H1 (cell line): ENCODE measurements at regions not wholly inside any gene's neighbourhood (a gene's known extent, or its start where the extent isn't known, plus 50 kb on each side); places are given as distances from the start of the nearest gene placed in this dataset.

Source experiments
- CTCF ChIA-PET: fragments of 300-600 bp; sonication (Branson Sonifier 250); formaldehyde crosslinking; loops from one replicate; lab custom pipeline; 2021; ENCODE audit not compliant: partially characterized antibody; lab: Charles Lee
- POLR2A ChIA-PET: fragments of 300-600 bp; sonication (Branson Sonifier 250); formaldehyde crosslinking; loops from one replicate; lab custom pipeline; 2021; ENCODE audit warnings: inconsistent platforms; ENCODE audit not compliant: partially characterized antibody; lab: Charles Lee
- DNase-seq, 2 experiments: peaks; one replicate each; pipeline versions ENCODE4 v3.0.0 to v3.0.0-alpha.2; 2010 to 2022; ENCODE audit warnings: low spot score in 2 of 2, low read depth in 1 of 2, mixed read lengths in 1 of 2
- FAIRE-seq: peaks from 2 replicates; lab custom pipeline; 2011; peaks lifted over from hg19 to GRCh38; lab: Jason Lieb, UNC
- H2AFZ ChIP-seq: 2 replicates; pipeline ENCODE4 v1.8.1; 2012; ENCODE audit warnings: low read length, inconsistent platforms
- H2AK5ac ChIP-seq: 2 replicates; pipeline ENCODE4 v1.6.1; 2013; ENCODE audit warnings: low read depth, low read length
- H2BK120ac ChIP-seq: replicated peaks from 2 replicates; pipeline ENCODE3; 2013; ENCODE audit warnings: low read depth, low read length, inconsistent platforms
- H2BK12ac ChIP-seq: 2 replicates; pipeline ENCODE4 v1.6.1; 2013; ENCODE audit warnings: low read depth, low read length
- H2BK15ac ChIP-seq: 2 replicates; pipeline ENCODE4 v1.6.1; 2013; ENCODE audit warnings: low read length
- H2BK20ac ChIP-seq: 2 replicates; pipeline ENCODE4 v1.6.1; 2013; ENCODE audit warnings: low read length
- H2BK5ac ChIP-seq: 2 replicates; pipeline ENCODE4 v1.6.1; 2013; ENCODE audit warnings: low read depth, low read length
- H3K14ac ChIP-seq: 2 replicates; pipeline ENCODE4 v1.6.1; 2013; ENCODE audit warnings: inconsistent platforms; ENCODE audit not compliant: insufficient read length
- H3K18ac ChIP-seq: 2 replicates; pipeline ENCODE4 v1.6.1; 2013; ENCODE audit warnings: low read length; ENCODE audit errors: extremely low read depth
- H3K23ac ChIP-seq: 2 replicates; pipeline ENCODE4 v1.6.1; 2013; ENCODE audit warnings: inconsistent platforms; ENCODE audit not compliant: insufficient read length
- H3K23me2 ChIP-seq: 2 replicates; pipeline ENCODE4 v1.6.1; 2013; ENCODE audit warnings: low read depth, low read length
- H3K27ac ChIP-seq: 2 replicates; pipeline ENCODE4 v1.6.1; 2011; ENCODE audit warnings: low read depth, low read length, inconsistent platforms
- H3K27me3 ChIP-seq, 4 experiments: replicated peaks in 1 of 4; 1 replicate in 1 of 4; 2 replicates in 3 of 4; pipeline versions ENCODE4 v1.6.1 to v1.8.1; 2011 to 2013; ENCODE audit warnings: low read length in 3 of 4, mild to moderate bottlenecking in 3 of 4, inconsistent platforms in 2 of 4, mixed read lengths in 2 of 4, moderate library complexity in 1 of 4; ENCODE audit not compliant: control insufficient read depth in 3 of 4, insufficient read depth in 3 of 4; ENCODE audit errors: extremely low read depth in 1 of 4
- H3K36me3 ChIP-seq, 4 experiments: 2 replicates each; pipeline versions ENCODE4 v1.6.1 to v1.8.1; 2011 to 2013; ENCODE audit warnings: mild to moderate bottlenecking in 4 of 4, low read length in 3 of 4, moderate library complexity in 2 of 4, control low read depth in 1 of 4, inconsistent platforms in 1 of 4; ENCODE audit not compliant: insufficient read depth in 4 of 4, control insufficient read depth in 2 of 4
- H3K4ac ChIP-seq: replicated peaks from 2 replicates; pipeline ENCODE3; 2013; ENCODE audit warnings: low read length, low read depth, mixed read lengths, inconsistent platforms; ENCODE audit not compliant: insufficient read length
- H3K4me1 ChIP-seq, 4 experiments: replicated peaks in 1 of 4; 1 replicate in 1 of 4; 2 replicates in 3 of 4; pipeline versions ENCODE4 v1.6.1 to v1.8.1; 2011 to 2013; ENCODE audit warnings: low read length in 3 of 4, inconsistent platforms in 2 of 4, mixed read lengths in 1 of 4; ENCODE audit not compliant: insufficient read depth in 4 of 4, control insufficient read depth in 3 of 4
- H3K4me2 ChIP-seq, 2 experiments: 2 replicates each; pipeline versions ENCODE4 v1.6.1 to v1.8.1; 2011 to 2013; ENCODE audit warnings: low read depth in 2 of 2, low read length in 2 of 2, control low read depth in 1 of 2, inconsistent platforms in 1 of 2, mild to moderate bottlenecking in 1 of 2; ENCODE audit not compliant: insufficient read depth in 1 of 2
- H3K4me3 ChIP-seq, 4 experiments: fragments of 200-600, 300-600 bp in 1 of 4; sonication (generic), shearing (Covaris generic), sonication (Bioruptor Twin) in 1 of 4; 2 replicates each; pipeline versions ENCODE4 v1.5.1 to v1.8.1; 2011 to 2016; ENCODE audit warnings: low read length in 4 of 4, low read depth in 3 of 4, control low read depth in 2 of 4, inconsistent platforms in 2 of 4, mild to moderate bottlenecking in 2 of 4, mixed read lengths in 1 of 4, moderate library complexity in 1 of 4; ENCODE audit not compliant: insufficient read depth in 2 of 4; ENCODE audit errors: extremely low read depth in 1 of 4
- H3K56ac ChIP-seq: replicated peaks from 2 replicates; pipeline ENCODE3; 2013; ENCODE audit warnings: low read depth, mild to moderate bottlenecking, mixed read lengths, low read length, inconsistent platforms; ENCODE audit not compliant: insufficient read length
- H3K79me1 ChIP-seq: 2 replicates; pipeline ENCODE4 v1.6.1; 2013; ENCODE audit warnings: low read depth, low read length, control low read depth
- H3K79me2 ChIP-seq, 2 experiments: 2 replicates each; pipeline versions ENCODE4 v1.6.1 to v1.8.1; 2012 to 2013; ENCODE audit warnings: low read length in 2 of 2, mild to moderate bottlenecking in 2 of 2, inconsistent platforms in 1 of 2; ENCODE audit not compliant: insufficient read depth in 2 of 2, control insufficient read depth in 1 of 2
- H3K9ac ChIP-seq, 4 experiments: replicated peaks in 1 of 4; 1 replicate in 1 of 4; 2 replicates in 3 of 4; pipeline versions ENCODE4 v1.6.1 to v1.8.1; 2011 to 2013; ENCODE audit warnings: low read depth in 3 of 4, low read length in 3 of 4, control low read depth in 2 of 4, mild to moderate bottlenecking in 2 of 4, moderate library complexity in 2 of 4, inconsistent platforms in 1 of 4; ENCODE audit errors: extremely low read depth in 1 of 4
- H3K9me3 ChIP-seq, 2 experiments: 2 replicates each; pipeline versions ENCODE4 v1.6.1 to v1.8.1; 2012 to 2013; ENCODE audit warnings: mild to moderate bottlenecking in 2 of 2, moderate library complexity in 2 of 2, control low read depth in 1 of 2, inconsistent platforms in 1 of 2, low read depth in 1 of 2, low read length in 1 of 2, mixed read lengths in 1 of 2; ENCODE audit not compliant: insufficient read depth in 2 of 2
- H4K20me1 ChIP-seq, 2 experiments: replicated peaks in 1 of 2; 2 replicates each; pipeline versions ENCODE3 to v1.8.1; 2011 to 2013; ENCODE audit warnings: inconsistent platforms in 2 of 2, low read length in 2 of 2, mild to moderate bottlenecking in 1 of 2; ENCODE audit not compliant: insufficient read depth in 2 of 2, control insufficient read depth in 1 of 2
- H4K5ac ChIP-seq: 2 replicates; pipeline ENCODE4 v1.6.1; 2013; ENCODE audit warnings: low read length, low read depth, mixed read lengths, inconsistent platforms; ENCODE audit not compliant: insufficient read length
- H4K8ac ChIP-seq: 2 replicates; pipeline ENCODE4 v1.8.0; 2013; ENCODE audit warnings: mild to moderate bottlenecking, moderate library complexity, low read length, inconsistent platforms; ENCODE audit not compliant: insufficient read depth; ENCODE audit errors: extremely low read depth
- H4K91ac ChIP-seq: replicated peaks from 2 replicates; pipeline ENCODE3; 2013; ENCODE audit warnings: low read length, mixed read lengths, inconsistent platforms; ENCODE audit not compliant: insufficient read length
- ATF3 ChIP-seq: IDR thresholded peaks from 2 replicates; pipeline ENCODE4 v1.6.1; 2011; ENCODE audit warnings: low read depth, mild to moderate bottlenecking, low read length; ENCODE audit not compliant: insufficient read depth
- CHD1 ChIP-seq: IDR thresholded peaks from 2 replicates; pipeline ENCODE4 v1.6.1; 2012; ENCODE audit warnings: low read depth, low read length, improper control_type of control experiment
- CREB1 ChIP-seq: IDR thresholded peaks from 2 replicates; pipeline ENCODE4 v1.6.1; 2012; ENCODE audit warnings: inconsistent platforms
- E2F6 ChIP-seq: IDR thresholded peaks from 2 replicates; pipeline ENCODE4 v1.6.1; 2012; ENCODE audit warnings: inconsistent platforms
- EP300 ChIP-seq, 2 experiments: IDR thresholded peaks; 1 replicate in 1 of 2; 2 replicates in 1 of 2; pipeline ENCODE4 v1.6.1; 2011 to 2012; ENCODE audit warnings: low read depth in 2 of 2, low read length in 2 of 2, mild to moderate bottlenecking in 2 of 2, borderline replicate concordance in 1 of 2, inconsistent platforms in 1 of 2, moderate library complexity in 1 of 2
- KDM4A ChIP-seq: IDR thresholded peaks from one replicate; pipeline ENCODE4 v1.7.1; 2012; ENCODE audit warnings: low read depth, mild to moderate bottlenecking, moderate library complexity, low read length, inconsistent platforms; ENCODE audit not compliant: severe bottlenecking
- NRF1 ChIP-seq: IDR thresholded peaks from 2 replicates; pipeline ENCODE4 v1.6.1; 2011; ENCODE audit warnings: mild to moderate bottlenecking, low read depth, low read length, improper control_type of control experiment
- POLR2A ChIP-seq, 2 experiments: IDR thresholded peaks; 1 replicate in 1 of 2; 2 replicates in 1 of 2; pipeline ENCODE4 v1.6.1; 2011; ENCODE audit warnings: low read depth in 2 of 2, low read length in 2 of 2, mild to moderate bottlenecking in 2 of 2; ENCODE audit errors: control extremely low read depth in 1 of 2
- RNF2 ChIP-seq: fragments of 200-900, 300-1000 bp; sonication (generic); IDR thresholded peaks from 2 replicates; pipeline ENCODE4 v1.7.1; 2016; ENCODE audit warnings: borderline replicate concordance, low read depth, mild to moderate bottlenecking, antibody characterized with exemption, low read length; ENCODE audit not compliant: poor library complexity, severe bottlenecking; ENCODE audit errors: missing control alignments
- SUZ12 ChIP-seq: fragments of 200-600 bp; sonication (generic); IDR thresholded peaks from 2 replicates; pipeline ENCODE4 v1.6.1; 2012; ENCODE audit warnings: mild to moderate bottlenecking, inconsistent platforms, low read length, moderate library complexity, mixed read lengths
- TEAD4 ChIP-seq: IDR thresholded peaks from 2 replicates; pipeline ENCODE4 v1.6.1; 2012; ENCODE audit warnings: low read depth, low read length, inconsistent platforms, mixed read lengths
- WGBS, 2 experiments: shearing (Covaris generic) in 1 of 2; methylation state at CpG; one replicate each; pipeline versions ENCODE4 v1.1.6 to v1.1.7; 2013 to 2015; ENCODE audit warnings: low lambda C conversion rate in 2 of 2, mixed read lengths in 2 of 2, inconsistent platforms in 1 of 2, low coverage in 1 of 2, missing lambda C conversion rate in 1 of 2; ENCODE audit not compliant: insufficient replicate concordance in 2 of 2, insufficient coverage in 1 of 2, insufficient read length in 1 of 2; ENCODE audit errors: extremely low coverage in 1 of 2, missing lambda C conversion rate in 1 of 2; 5-methylcytosine and 5-hydroxymethylcytosine counted together

- Histone ChIP-seq H3K23me2 (no peaks in the 10 kb centered on the region), H2BK12ac (no peak overlapping the region), H3K9ac (no peak overlapping the region), H3K27ac (no peak overlapping the region), H3K79me2 (no peaks in the 10 kb centered on the region), H4K8ac (no peak overlapping the region), H3K9me3 (no peaks in the 10 kb centered on the region), H3K27me3 (no peaks in the 10 kb centered on the region), H3K4me2 (no peak overlapping the region), H2AFZ (no peak overlapping the region), H3K36me3 (no peaks in the 10 kb centered on the region), H2BK15ac (no peak overlapping the region), H3K14ac (no peak overlapping the region), H2AK5ac (no peak overlapping the region), H3K4ac (no peak overlapping the region), H3K23ac (no peak overlapping the region), H4K91ac (no peak overlapping the region), H2BK5ac (no peak overlapping the region), H3K4me3 (no peak overlapping the region), H4K20me1 (no peaks in the 10 kb centered on the region), H2BK20ac (no peak overlapping the region), H3K4me1 (no peaks in the 10 kb centered on the region), H3K18ac (no peak overlapping the region), H3K56ac (no peak overlapping the region), H3K79me1 (no peaks in the 10 kb centered on the region), H2BK120ac (no peak overlapping the region), H4K5ac (no peak overlapping the region)
- FAIRE-seq (no peak), DNase-seq (no peak)
- ChIA-PET POLR2A (no interaction called here), CTCF (interaction anchor here (0.8 to 2.9 kb wide), 4 partner anchors 12 to 343 kb away, joined by 4 to 15 read pairs (median 5); no protein-coding TSS in a partner anchor)
- WGBS, 2 experiments = 97% methylated on average over 4 of the region's 4 CpGs; no CpG with 5 or more reads in 1 of the 2 experiments
- TF ChIP-seq TEAD4 (no peak), CHD1 (no peak), ATF3 (no peak), KDM4A (no peak), E2F6 (no peak), POLR2A (IDR thresholded peaks at IDR 0.05; ENCODE audit: control extremely low read depth in 1 of 2, low read depth in 2 of 2, low read length in 2 of 2) (no peak), SUZ12 (no peak), NRF1 (no peak), RNF2 (no peak), EP300 (IDR thresholded peaks at IDR 0.05; ENCODE audit: borderline replicate concordance in 1 of 2, low read depth in 2 of 2, low read length in 2 of 2) (no peak), CREB1 (no peak)
Observed at GRCh38 chr3:99515891-99516290, 122.5 kb upstream of the COL8A1 start.
